ENCODE measurements at regions not wholly inside any gene's neighbourhood (a gene's known extent, or its start where the extent isn't known, plus 50 kb on each side); places are given as distances from the start of the nearest gene placed in this dataset.

GRCh38 chr4:117481742-117482141 is 396.4 kb upstream of the TRAM1L1 start:
- peak; percentile 65 for DNase-seq (ENCODE audit: low read depth)
- H3K4me3 ChIP-seq (ENCODE audit: low read depth, low read length) = no peak overlapping the region
- TF ChIP-seq CTCF (conservative IDR thresholded peaks at IDR 0.05; ENCODE audit: low read depth, low read length) = no peak

- TF ChIP-seq CTCF (conservative IDR thresholded peaks at IDR 0.05; ENCODE audit: low read depth, low read length) = no peak
- no peak for DNase-seq (ENCODE audit: low read depth)
- no peak overlapping the region for H3K4me3 ChIP-seq (ENCODE audit: low read depth, low read length)
Observed at GRCh38 chr4:117488692-117489091, 403.3 kb upstream of the TRAM1L1 start.

GRCh38 chr4:117489107-117489506 is 403.7 kb upstream of the TRAM1L1 start:
- no peak for TF ChIP-seq CTCF (conservative IDR thresholded peaks at IDR 0.05; ENCODE audit: low read depth, low read length)
- DNase-seq (ENCODE audit: low read depth) = no peak

GRCh38 chr4:117491516-117491915 is 406.1 kb upstream of the TRAM1L1 start:
- H3K4me3 ChIP-seq (ENCODE audit: low read depth, low read length) = no peak overlapping the region
- no peak for TF ChIP-seq CTCF (conservative IDR thresholded peaks at IDR 0.05; ENCODE audit: low read depth, low read length)
- DNase-seq (ENCODE audit: low read depth) = no peak

More at GRCh38 chr4:117489107-117489506, 403.7 kb upstream of the TRAM1L1 start:
- no peak overlapping the region for H3K4me3 ChIP-seq (ENCODE audit: low read depth, low read length)

- no peak for TF ChIP-seq CTCF (conservative IDR thresholded peaks at IDR 0.05; ENCODE audit: low read depth, low read length)
- H3K4me3 ChIP-seq (ENCODE audit: low read depth, low read length) = no peak overlapping the region
- no peak for DNase-seq (ENCODE audit: low read depth)
Observed at GRCh38 chr4:117495802-117496201, 410.4 kb upstream of the TRAM1L1 start.

GRCh38 chr4:117512414-117512813 is 427.0 kb upstream of the TRAM1L1 start:
- no peak for TF ChIP-seq CTCF (conservative IDR thresholded peaks at IDR 0.05; ENCODE audit: low read depth, low read length)
- no peak overlapping the region for H3K4me3 ChIP-seq (ENCODE audit: low read depth, low read length)
- no peak for DNase-seq (ENCODE audit: low read depth)

GRCh38 chr4:117514391-117515175 is 429.2 kb upstream of the TRAM1L1 start:
- no peak for TF ChIP-seq CTCF (conservative IDR thresholded peaks at IDR 0.05; ENCODE audit: low read depth, low read length)
- no peak overlapping the region for H3K4me3 ChIP-seq (ENCODE audit: low read depth, low read length)
- no peak for DNase-seq (ENCODE audit: low read depth)

Data from choroid plexus epithelial cell (primary cell).